HG03039 (cell line): ENCODE measurements at regions not wholly inside any gene's neighbourhood (a gene's known extent, or its start where the extent isn't known, plus 50 kb on each side); places are given as distances from the start of the nearest gene placed in this dataset.
A peak's percentile ranks its signal among the peaks of the same experiment; 100 is the strongest.

ENCODE experiments used
- ATAC-seq: cut with Tn5 transposase; IDR thresholded peaks from one replicate; pipeline ENCODE4 v1.9.1; 2021; ENCODE audit warnings: mild to moderate bottlenecking, moderate library complexity; ENCODE audit not compliant: unreplicated experiment

- ATAC-seq = no peak
Measured at GRCh38 chr1:87194271-87194774, 134.4 kb upstream of the LMO4 start.

DNA sequence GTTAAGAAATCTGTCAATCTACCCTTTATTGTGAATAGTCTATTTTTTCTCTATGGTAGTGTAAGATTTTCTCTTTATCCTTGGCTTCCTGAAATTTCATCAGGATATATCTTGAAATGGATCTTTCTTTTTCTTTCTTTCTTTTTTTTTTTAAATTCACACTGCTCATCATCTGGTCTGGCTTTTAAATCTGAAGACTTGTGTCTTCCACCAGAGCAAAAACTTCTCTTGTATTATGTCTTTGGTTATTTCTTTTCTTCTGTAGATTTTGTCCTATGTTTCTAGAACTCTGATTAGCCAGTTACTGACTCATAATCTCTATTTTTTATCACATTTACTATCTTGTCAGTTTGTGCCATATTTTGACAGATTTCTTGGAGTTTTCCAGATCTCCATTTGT, 133.8 kb upstream of the LMO4 start:
- no peak for ATAC-seq

GRCh38 chr1:87196110-87196827, 132.4 kb upstream of the LMO4 start:
- no peak for ATAC-seq

DNA sequence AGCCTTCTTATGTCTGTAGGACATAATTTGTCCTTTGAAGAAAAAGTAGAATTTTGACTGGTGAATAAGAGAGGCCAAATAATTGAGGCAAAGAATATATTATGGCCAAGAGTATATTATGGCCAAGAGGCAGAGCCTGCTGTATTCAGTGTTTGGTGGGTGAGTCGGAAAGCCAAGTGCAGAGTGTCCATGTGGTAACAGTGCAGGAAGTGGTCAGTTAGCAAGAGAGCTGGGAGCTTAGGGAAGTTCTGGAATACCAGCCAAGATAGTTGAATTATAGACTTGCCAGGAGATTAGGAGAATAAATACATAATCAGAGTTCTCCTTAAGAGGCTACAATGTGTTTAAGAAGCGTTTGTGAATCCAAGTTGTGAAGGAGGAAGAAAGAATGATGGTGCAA, 131.5 kb upstream of the LMO4 start:
- no peak for ATAC-seq

- no peak for ATAC-seq
Measured at GRCh38 chr1:87197641-87198040, 131.0 kb upstream of the LMO4 start.

DNA sequence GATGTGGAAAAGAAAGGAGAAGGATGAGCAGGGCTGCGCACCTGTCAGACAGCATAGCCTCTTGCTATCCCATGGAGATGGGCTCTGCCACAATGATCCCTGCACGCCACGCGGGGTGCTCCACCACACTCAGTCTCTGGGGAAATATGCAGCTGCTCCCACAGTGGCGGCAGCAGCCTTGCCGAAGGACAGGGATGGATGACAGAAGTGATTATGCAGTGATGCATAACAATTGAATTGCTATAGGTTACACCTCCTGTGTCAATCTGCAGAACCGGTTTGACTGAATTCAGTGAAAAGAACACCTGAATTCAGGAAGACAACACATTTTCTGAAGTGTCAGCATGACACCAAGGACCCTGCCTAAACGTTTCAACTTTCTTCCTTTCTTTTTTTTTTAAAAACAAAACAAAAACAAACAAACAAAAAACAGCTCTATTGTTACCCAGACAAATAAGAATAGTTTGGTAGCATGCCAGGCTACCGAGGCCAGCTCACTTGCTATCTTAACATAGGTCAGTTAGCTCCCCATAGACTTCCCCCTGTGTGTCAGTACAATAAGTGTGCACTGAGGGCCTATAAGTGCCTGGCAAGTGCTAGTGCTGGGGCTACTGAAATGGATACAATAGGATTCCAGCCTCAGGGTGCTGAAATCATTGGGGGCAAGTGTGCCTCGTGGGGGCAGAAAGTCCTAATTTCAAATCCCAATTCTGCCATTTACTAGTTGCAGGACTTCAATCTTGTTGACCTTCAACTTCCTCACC, 127.6 kb upstream of the LMO4 start:
- no peak for ATAC-seq

DNA sequence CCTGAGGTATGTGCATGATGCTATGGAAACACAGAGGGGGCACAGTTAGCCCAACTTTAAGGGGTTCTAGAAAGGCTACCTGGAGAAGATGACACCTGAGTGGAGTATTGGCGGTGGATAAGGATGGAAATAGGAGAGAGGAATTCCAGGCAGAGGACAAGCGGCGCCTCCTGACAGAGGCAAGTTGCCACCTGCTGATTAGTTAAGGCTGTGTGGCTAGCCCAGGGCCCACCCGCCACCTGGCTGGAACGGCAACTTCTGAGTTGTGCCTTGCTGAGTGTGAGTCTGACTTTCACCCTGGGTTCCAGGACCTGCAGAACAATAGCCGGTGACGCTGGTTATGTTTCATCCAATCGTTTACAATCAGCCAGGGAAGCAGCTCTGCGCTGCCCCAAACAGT, 126.9 kb upstream of the LMO4 start:
- no peak for ATAC-seq

GRCh38 chr1:87202451-87202850, 126.2 kb upstream of the LMO4 start:
- ATAC-seq = no peak

DNA sequence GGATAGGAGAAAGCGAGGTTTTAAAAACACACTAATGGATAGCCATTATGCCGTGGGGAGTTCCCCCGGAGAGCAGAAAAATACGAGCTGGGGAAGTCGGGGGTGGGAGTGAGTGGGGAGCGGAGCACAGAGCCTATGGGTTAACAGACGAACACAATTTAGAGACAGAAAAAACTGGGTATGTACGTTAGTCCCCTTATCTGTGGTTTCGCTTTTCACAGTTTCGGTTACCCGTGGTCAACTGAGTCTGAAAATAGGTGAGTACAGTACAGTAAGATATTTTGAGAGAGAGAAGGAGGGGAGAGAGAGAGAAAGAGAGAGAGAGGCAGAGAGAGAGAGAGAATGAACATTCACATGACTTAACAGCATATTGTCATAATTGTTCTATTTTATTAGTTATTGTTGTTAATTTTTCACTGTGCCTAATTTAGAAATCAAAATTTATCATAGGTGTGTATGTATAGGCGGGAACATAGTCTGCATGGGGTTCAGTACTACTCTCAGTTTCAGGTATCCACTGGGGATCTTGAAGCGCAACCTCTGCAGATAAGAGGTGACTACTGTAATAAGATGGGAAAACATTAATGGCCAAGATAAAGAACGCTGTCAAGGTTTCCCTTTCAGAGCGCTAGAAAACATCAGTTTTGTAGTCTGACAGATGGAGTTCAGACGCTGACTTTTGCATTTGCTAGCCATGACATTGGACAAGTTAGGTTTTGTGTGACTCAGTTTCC, 125.6 kb upstream of the LMO4 start:
- ATAC-seq = peak; percentile 94

DNA sequence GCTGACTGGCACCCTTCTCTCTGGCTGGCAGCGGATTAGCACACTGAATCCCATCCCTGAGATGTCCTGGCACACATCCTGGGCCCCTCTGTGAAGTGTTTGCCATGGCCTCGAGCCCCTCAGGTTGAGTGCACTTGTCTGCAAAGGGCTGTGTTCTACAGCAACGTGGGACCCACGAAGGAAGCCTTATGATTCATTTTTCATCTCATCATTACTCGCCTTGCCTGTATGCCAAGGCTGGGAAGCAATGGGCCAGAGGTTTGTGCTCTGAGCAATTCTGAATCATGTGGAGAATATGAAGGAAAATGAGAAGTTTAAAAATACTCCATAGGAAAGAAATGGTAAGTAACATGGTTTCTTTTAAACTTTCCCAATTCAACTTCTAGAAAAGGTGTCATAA, 124.8 kb upstream of the LMO4 start:
- ATAC-seq = no peak

- no peak for ATAC-seq
Measured at GRCh38 chr1:87204441-87204840, 124.2 kb upstream of the LMO4 start.

DNA sequence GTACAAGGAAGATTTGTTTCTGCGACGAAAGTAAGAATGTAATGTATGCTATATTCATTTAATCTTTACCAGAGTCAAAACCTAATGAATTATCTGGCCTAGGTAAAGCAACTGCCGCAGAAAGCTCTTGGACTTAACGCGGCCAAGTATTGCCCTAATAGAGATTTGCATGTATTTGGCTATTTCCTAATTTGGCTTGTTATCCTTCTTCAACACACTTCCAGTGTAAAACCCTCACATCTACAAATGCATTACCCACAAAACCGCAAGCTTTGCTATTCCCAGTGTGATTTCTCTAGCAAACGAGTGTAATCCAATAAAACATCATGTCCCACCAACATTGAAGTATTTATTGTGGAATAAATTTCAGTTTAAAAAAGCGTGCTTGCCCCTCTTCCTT, 123.8 kb upstream of the LMO4 start:
- ATAC-seq = no peak

DNA sequence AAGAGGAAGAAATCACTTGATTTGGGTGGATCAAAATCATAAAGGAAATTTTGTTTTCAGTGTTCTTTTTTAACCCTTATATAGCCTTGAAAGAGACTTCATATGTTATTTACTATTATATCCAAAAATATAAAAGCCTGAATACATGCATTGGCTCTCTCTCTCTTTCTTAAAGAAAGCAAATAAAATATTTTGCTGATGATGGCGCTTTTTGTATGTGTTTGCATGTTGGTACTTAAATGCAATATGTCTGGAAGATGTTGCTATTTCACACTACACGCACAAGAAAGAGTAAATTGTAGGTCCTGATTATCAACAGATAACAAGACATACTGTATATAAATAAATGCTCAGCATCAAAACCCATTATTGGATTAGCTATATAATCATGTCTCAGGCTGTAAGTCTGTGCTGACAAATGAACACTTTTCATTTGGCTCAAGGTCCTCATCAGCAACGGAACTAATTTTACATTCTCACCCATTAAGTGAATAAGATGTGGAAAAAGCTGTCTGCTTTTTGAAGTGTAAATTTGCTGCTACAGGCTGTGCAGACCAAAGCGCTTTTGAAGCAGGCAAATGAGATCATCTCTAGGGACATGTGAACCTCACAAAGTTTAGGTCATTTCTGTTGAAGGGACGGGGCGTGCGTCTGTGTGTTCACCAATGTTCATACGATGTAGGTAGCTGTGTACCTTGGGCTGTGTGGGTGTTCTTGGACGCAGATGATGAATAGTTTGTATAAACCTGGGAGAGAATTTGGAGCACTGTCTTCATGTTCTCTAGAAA, 122.4 kb upstream of the LMO4 start:
- ATAC-seq = no peak

GRCh38 chr1:87208080-87208479, 120.6 kb upstream of the LMO4 start:
- no peak for ATAC-seq

DNA sequence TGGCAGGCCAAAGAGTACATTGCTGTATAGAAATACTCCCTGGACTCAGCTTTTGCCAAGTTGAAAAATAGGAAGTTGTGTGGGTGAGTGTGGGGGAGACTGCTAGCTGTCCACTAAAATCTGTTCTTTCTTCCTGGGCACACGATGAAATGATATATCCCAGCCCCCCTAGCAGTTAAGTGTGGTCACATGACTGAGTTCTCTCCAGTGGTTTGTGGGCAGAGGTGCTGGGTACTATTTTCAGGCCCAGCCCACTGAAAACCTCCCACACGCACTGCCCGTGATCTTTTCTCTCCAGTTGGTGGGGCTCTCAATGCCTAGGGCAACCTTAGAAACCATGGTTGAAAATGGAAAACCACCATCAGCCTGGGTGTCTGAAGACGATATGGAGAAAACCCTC, 119.7 kb upstream of the LMO4 start:
- ATAC-seq = no peak

GRCh38 chr1:87210151-87210550, 118.5 kb upstream of the LMO4 start:
- ATAC-seq = no peak

DNA sequence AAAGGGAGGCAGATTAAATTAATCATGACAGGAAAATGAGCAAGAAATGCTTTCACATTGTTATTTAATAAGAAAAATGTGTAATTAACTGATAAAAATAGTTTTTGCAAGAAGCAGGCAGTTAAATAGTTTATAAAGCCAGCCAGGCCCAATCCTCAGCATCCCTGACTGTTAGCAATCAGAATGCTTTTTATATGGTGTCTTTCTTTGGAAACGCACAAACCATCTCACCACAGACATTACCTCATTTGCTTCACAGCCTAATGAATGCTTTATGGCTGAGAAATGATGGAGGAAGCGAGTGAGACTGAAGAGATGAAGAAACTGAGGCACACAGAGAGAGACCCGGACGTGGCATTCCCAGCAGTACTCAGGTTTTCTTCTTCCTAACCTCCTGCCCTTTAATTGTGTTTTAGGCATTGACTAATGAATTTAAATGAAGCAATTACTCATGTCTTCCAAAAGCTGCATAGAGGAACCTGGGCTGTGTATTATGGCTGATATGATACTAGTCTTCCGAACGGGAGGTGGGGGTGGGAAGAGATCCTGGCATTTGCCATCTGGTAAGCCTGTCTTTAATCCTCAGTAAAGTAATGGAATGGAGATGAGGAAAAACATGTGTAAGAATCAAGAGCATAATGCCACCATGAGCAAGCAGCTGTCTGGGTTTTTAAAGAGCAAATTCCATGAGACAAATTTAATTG, 116.1 kb upstream of the LMO4 start:
- no peak for ATAC-seq

GRCh38 chr1:87213135-87213515, 115.6 kb upstream of the LMO4 start:
- no peak for ATAC-seq

- ATAC-seq = no peak
Measured at GRCh38 chr1:87215592-87215991, 113.1 kb upstream of the LMO4 start.

DNA sequence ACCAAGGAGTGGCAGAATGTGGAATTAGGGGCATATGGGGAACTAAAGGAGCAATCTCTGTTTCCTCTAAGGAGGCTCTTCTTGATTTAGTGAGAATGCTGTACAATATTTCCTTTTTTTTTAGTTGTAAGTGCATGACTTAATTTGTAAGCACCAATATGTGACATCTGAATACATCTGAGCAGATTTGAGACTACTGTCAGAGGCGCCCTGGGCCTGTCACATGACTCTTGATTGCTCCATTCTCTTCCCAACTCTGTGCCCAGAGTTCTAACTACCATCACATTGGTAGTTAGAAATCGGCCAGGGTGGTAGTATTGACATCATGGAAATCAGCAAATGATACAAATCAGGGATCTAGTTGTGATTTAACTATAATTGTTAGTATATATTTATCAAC, 110.1 kb upstream of the LMO4 start:
- ATAC-seq = no peak
